ENCODE measurements at regions not wholly inside any gene's neighbourhood (a gene's known extent, or its start where the extent isn't known, plus 50 kb on each side); places are given as distances from the start of the nearest gene placed in this dataset.
"Not testable (repeated sequence)": the region's sequence is repeated elsewhere in the genome, so short reads cannot be mapped to it uniquely, and the experiment has no call there.

DNA sequence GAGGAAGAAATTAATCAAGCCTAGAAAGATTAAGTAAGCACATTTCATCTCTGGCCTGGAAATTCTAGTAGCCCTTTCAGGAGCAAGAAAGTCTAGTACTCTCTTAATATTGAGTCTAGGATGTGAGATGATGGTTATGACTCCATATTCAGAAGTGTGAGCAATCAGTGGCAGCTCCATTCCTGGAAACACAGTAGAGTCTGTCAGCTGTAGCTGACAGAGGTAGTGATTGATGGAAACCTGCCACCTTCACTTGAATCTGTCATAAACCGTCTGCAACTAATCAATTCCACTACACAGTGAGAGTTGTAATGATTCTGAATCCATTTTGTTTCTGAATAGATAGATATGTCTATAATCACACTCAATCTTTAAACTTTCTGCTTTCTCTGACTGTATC lies 635.1 kb downstream of the IRS1 start:
- DNase-seq (ENCODE audit: low read depth) = no peak

DNA sequence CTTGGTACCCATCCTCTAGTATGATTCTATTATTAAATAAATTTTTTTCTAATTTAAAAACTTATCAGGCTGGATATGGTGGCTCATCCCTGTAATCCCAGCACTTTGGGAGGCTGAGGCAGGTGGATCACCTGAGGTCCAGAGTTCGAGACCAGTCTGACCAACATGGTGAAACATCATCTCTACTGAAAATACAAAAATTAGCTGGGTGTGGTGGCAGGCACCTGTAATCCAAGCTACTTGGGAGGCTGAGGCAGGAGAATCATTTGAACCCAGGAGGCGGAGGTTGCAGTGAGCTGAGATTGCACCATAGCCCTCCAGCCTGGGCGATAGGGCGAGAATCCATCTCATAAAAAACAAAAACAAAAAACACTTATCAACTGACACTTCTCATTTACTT lies 639.0 kb downstream of the IRS1 start:
- not testable (repeated sequence) for DNase-seq (ENCODE audit: low read depth)

DNA sequence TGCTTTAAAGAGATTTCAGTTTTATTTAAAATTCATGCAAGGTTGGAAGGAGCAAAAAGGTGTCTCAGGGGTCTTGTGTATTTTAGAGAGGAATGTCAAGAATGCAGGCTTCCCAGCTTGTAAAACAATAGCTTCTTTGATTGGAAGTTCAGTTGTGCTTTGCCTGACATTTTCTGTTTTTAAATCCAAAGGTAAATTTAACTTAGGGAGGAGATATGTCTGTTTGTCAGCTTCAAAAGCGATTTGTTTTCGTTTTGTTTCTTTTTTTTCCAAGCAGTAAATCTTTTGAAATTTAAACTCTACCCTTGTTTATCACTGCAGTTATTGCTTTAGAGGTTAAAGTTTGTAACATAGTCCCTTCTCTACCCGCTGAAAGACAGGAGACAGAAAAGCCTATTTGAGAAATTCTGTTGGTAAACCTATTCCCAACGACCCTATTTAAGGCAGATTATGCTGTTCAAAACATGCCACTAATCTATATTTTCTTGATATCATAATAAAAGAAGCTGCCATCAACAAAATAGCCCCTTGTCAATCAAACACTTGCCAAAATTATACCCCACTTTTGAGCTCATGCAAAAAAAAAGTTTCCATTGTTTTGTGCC lies 639.6 kb downstream of the IRS1 start:
- no peak for DNase-seq (ENCODE audit: low read depth)

DNA sequence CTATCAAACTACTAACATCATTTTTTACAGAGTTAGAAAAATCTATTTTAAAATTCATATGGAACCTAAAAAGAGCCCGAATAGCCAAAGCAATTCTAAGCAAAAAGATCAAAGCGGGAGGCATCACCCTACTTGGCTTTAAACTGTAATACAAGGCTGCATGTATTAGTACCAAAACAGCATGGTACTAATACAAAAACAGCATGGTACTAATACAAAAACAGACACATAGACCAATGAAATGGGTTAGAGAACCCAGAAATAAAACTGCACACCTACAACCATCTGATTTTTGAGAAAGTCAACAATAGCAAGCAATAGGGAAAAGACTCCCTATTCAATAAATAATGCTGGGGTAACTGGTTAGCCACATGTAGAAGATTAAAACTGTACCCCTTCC lies 640.7 kb downstream of the IRS1 start:
- no peak for DNase-seq (ENCODE audit: low read depth)

DNA sequence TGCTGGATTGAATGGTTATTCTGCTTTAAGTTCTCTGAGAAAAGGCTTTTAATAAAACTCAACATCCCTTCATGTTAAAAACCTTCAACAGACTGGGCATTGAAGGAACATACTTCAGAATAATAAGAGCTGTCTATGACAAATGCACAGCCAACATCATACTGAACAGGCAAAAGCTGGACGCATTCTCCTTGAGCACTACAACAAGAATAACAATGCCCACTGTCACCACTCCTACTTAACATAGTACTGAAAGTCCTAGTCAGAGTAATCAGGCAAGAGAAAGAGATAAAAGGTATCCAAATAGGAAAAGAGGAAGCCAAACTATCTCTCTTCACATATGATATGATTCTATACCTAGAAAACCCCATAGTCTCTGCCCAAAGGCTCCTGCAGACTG lies 641.4 kb downstream of the IRS1 start:
- DNase-seq (ENCODE audit: low read depth) = no peak

DNA sequence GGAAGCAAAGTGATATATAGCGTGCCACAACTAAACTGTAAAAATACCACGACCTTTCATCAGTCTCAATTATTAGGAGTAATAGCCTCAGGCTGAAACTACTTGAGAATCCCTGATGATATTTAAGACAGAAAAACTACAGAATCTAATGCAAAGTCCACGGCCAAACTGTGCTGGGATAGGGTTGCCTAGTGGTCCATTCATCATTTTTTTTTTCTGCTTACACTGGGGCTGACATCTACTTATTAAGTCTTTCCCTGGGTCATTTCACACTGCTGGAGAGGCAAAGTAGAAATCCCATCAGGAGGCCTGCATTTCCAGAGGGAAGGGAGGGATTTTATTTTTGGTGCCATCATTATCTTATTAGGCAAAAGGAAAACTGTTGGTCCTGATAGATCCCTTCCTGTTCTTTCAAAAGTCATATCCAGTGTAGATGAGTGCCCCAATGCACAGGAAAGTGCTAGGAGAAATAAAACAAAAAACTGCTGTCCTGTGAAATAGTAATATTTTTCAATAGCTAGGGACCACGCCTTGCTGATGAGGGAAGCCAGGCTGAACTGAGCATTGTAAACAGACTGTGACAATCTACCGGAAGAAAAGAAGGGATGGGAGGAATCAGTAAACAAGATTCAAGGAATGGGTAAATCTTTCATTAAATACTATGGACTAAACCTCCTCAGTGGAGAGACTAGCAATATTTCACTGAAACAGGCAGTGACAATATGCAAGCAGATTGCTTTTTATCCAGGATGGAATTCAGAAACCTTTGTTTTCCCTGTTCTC lies 644.3 kb downstream of the IRS1 start:
- no peak for DNase-seq (ENCODE audit: low read depth)

DNA sequence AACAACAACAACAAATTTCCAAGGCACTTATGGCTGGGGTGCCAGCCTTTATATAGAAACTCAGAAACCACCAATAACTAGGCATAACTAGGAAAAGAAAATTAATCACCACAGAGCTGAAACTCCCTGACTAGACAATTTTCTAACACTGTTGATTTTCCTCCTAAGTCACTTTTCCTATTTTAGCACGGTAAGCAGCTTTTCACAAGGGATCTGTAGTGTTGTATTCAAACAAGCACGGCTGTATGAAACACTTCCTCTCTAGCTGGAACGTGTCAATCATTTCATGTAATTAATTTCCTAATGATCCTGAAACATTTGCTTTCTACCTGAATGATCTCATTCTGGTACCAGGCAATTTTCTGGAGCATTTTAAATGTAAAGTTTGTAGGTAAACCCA lies 645.0 kb downstream of the IRS1 start:
- DNase-seq (ENCODE audit: low read depth) = no peak

DNA sequence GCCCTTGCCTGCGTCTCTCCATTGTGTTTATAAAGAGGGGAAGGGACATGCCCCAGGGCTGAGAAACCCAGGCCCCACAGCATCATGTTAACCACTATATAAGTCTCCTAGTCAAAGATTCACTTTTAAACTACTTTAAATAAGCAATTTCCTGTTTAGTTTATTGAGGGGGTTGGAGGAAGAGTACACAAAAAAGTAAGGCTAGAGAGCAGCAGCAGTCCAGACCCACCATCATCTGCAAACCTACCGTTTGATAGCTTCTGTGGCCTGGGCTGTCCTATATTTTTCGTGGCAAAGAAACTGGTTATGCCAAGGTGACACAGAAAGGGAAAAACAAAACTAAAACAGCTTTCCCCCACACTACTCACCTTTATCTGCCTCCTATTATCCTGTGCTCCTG lies 646.1 kb downstream of the IRS1 start:
- DNase-seq (ENCODE audit: low read depth) = no peak

DNA sequence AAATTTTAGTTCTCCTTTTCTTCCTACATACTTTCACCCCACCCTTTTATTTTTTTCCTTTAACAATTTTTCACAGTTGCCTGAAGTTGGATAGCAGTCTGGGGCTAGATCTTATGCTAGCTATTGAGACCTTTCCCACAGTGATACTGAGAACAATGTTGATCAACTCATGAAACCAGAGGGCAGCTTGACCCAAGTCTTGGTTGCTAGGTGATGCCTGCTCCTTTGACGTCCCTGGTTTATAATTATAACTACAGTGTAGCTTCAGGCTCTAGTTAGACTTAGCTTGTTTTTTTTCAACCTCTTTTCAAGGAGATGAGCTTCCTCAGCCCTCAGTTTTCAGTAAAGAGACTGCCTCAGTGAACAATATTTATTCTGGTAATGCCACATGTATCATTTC lies 648.5 kb downstream of the IRS1 start:
- DNase-seq (ENCODE audit: low read depth) = no peak

DNA sequence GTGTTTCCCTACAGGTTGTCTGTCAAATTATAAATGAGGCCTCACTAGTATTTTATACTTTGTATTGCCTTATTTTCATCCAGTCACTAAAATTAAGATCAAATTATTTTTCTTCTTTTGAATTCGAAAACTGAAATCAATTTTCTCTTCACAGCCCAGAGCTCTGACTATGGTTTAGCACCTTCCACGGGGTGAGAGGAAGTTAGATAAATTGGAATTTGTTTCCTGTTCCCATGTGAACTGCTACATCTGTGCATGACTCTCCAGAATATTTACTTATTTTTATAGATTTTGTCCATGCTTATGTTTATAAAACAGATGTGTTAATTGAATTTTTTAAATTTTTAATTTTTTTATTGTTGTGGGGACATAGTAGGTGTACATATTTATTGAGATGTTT lies 656.5 kb downstream of the IRS1 start:
- no peak for DNase-seq (ENCODE audit: low read depth)

DNA sequence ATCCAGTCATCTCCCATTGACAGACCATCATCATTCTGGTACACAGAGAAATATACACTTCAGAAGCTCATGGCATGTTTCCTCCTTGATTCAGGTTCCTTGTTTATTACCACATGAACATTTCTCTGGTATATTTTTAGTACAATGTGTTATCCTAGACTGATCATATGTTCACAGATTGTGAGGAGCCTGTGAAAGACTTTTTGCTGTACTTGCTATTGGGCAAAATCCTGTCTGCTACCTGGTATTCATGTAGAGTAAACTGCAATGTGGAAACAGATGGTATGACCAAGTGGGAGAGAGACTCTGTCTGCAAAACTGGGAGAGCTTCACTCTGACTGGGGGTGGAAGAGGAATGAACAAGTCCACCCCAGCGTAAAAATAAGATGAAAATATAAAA lies 657.2 kb downstream of the IRS1 start:
- no peak for DNase-seq (ENCODE audit: low read depth)

DNA sequence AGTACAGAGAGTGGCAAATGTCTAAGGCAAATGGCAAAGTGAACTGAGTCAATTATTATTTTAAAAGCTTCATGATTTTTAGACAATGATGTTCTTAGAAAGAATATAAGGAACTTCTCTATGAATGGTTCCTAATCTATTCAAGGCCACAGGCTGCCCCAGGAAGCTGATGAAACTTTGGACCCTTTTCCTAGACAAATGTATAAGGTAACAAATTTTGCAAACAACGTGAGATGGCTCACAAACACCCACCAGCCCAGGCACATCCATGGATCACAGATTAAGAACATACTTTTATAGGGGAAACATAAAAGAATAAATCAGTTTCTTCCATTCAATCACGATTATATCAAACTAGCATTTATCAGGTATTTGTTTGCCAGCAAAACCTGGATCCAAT lies 659.0 kb downstream of the IRS1 start:
- no peak for DNase-seq (ENCODE audit: low read depth)

DNA sequence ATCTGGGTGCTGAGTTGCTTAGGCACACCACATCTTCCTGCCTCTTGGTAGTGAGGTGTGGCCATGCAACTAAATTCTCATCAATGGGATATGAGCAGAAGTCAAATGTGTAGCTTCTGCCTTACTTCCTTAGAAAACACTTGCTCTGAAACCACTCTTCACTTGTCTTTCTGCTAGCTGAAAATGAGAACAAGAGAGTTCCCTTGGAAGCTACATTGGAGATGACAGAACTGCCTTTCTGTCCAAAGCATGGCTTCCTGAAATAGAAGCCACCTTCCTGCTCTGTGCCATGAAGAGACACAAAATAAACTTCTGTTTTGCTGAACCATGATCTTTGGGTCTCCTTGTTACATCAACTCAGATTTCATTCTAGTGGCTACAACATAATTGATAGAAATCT lies 659.9 kb downstream of the IRS1 start:
- DNase-seq (ENCODE audit: low read depth) = no peak

DNA sequence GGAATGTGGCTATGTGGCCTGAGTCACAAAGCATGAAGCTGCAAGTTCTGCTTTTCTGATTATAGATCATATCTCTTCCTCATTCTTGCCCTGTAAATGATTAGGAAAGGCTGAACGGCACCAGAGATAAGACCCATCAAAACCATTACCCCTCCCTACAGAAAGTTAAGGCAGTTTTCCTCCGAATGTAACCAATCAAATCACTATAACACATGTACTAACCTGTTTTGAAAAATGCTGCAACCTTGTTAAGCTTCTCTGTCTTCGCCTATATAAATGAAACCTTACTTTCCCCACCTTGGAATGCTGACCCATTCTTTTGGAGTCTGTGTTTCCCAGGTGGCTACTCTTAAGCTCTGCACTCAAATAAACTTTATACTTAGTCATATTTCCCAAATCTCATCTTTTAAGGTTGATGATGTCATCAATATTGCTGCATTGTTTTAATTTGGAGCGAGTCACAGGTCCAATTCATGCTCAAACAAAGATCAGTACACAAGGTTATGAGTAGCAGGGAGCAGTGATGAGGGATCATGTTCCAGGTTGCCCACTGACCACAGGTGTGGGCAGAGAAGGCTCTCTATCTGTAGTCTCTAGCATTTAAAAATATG lies 662.3 kb downstream of the IRS1 start:
- no peak for DNase-seq (ENCODE audit: low read depth)

DNA sequence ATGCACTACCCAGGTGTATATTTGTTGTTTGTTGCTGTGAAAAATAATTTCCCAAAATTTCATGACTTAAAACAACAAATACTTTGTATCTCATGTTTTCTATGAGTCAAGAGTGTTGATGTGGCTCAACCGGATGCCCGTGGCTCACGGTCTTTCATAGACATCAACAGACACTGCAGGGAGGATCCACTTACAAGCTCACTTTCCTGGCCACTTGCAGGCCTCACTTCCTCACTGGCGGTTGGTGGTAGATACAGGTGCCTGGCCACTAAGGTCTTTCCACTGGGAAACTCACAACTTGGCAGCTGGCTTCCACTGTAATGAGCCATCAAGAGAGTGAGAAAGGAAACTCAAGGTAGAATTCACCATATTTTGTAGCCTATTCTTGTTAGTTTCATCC lies 662.9 kb downstream of the IRS1 start:
- no peak for DNase-seq (ENCODE audit: low read depth)

DNA sequence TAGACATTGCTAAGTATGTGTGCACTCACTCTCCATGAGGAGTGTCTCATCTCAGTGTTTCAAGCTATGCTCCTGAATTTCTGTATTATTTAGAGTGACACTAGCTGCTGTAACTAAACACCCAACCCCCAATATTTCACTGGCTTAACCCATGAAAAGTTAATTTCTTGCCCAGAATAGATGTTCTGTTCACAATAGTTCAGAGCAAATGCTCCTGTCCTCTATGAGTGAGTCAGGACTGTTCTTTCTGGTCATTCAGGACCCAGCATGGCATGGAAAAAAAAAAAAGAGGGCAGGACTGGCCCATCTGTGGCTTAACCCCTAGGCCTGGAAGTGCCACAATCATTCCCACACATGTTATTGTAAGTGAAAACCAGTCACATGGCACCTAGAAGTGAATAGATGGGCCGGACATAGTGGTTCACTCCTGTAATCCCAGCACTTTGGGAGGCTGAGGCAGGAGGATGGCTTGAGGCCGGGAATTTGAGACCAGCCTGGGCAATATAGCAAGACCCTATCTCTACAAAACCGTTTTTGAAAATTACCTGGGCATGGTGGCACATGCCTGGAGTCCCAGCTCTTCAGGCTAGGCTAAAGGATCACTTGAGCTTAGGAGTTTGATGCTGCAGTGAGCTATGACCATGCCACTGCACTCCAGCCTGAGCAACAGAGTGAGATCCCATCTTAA lies 663.6 kb downstream of the IRS1 start:
- DNase-seq (ENCODE audit: low read depth) = no peak

DNA sequence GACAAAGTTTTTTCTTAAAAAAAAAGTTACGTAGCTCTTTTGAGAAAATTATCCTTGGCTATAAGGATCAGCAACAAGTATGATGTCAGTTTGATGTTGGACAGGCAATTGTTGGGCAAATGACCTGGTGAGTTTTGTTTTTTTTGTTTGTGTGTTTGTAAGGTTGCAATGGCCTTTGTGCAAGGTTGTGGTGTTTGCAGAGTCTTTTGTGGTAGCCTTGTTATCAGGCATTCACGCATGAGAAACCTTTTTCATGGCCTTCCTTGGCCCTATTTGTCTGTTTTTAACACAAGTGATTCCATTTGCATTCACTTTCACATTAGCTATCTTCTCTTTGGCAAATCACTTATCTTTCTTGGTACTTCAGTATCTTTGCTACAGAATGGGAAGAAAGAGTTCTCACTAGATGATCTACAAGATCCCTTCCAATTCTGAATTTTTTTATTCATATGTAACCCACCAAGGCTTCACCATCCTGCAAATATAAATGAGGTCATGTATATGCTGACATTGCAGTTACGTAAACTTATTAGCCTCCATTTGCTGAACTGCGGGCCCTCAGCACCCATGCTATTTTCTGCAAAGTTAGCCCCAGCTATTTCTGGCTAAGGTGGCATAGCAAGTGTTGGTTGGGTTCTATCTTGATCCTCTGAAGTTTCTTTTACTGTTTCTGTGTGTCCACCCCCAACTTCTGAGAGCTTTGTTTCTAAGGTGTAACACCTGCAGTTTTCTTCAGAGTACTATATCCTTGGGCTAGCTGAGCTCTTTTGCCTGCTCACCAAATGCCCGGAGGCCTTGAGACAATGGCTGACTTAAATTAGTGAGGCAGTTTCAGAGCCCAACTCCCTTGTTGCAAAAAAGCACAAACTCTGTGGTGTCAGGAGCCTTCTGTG lies 667.1 kb downstream of the IRS1 start:
- DNase-seq (ENCODE audit: low read depth) = no peak

DNA sequence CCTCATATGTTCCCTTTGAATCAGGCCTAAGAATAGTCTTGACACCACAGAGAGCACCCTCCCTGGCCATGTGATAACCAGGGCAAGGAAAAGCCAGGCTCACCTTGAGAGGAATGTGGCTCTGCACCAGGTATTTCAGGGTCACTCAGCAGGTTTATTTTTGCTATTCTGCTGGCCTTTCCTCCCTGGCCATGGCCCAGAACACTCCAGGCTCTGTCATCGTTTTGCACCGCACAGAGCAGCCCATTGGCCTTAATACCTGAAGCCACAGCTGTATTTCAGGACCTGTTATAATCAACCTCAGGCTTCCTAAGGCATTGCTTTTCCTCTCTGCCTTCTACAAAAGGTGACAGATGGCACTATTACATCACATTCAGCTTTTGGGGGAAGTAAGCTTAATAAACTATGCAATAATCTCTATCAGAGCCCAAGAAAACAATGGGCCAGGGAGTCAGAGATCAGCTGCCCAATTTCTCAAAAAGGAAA lies 668.3 kb downstream of the IRS1 start:
- DNase-seq (ENCODE audit: low read depth) = no peak

DNA sequence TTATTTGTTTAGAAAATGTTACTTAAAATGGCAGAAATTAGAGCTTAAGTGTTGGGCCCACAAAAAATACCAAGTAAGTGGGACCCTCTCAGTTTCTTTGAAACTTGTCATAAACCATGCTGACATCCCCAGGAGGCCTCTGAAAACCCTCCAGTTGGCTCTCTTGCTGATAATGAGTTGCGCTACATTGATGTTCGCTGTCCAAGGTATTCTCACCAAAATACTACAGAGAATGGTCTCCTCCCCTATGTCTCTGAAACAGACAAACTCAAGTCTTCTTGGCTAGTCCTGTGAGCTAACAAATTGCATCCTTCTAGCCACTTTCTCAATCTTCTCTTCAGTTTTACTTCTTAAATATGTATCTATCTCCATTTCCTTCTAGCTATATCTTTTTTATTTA lies 669.4 kb downstream of the IRS1 start:
- no peak for DNase-seq (ENCODE audit: low read depth)

DNA sequence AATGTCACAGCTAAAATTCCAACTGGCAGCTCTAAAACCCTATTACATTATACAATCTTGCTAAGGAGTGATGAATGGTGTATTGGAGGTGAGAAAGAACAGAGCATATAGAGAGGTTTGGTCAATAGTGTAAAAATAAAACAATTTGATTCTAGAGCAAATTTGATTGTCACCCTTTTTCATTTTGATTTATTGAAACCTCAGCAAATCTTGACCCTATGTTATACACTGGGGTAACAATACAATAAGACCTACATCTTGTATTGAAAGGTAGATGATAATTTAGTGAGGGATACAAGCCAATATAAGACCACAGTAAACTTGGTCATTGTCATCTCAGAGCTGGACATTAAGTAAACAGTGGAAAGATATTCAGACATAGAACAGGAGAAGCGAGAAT lies 671.9 kb downstream of the IRS1 start:
- no peak for DNase-seq (ENCODE audit: low read depth)

DNA sequence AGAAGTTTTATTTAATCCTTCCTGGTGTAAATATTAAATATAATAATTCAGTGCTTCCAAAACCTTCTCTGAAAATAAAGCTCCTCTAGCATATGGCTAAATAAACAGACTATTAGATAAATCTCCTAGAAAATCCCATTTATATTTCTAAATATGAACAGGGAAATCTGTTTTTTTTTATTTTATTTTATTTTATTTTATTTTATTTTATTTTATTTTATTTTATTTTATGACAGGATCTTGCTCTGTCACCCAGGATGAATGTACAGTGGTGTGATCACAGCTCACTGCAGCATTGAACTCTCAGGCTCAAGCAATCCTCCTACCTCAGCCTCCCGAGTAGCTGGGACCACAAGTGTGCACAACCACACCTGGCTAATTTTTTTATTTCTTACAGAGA lies 673.5 kb downstream of the IRS1 start:
- DNase-seq (ENCODE audit: low read depth) = no peak

Measured in activated T-cell treated with anti-CD3 and anti-CD28 coated beads for 48 hours (primary cell).